Erythroblast (primary cell): ENCODE measurements at regions not wholly inside any gene's neighbourhood (a gene's known extent, or its start where the extent isn't known, plus 50 kb on each side); places are given as distances from the start of the nearest gene placed in this dataset.

Experiments used
- GATA1 ChIP-seq: IDR thresholded peaks from 2 replicates; pipeline ENCODE4 v1.6.1; 2011; ENCODE audit warnings: low read depth, mild to moderate bottlenecking, control low read depth, low read length, moderate library complexity
- POLR2A ChIP-seq: IDR thresholded peaks from 2 replicates; pipeline ENCODE4 v1.6.1; 2011; ENCODE audit warnings: mild to moderate bottlenecking, low read length

- TF ChIP-seq POLR2A, result no peak
- TF ChIP-seq GATA1, result no peak
Measured at GRCh38 chr11:27965559-27965958, 142.4 kb downstream of the KIF18A start.
